Smooth muscle cell (in vitro differentiated cells): ENCODE measurements at regions not wholly inside any gene's neighbourhood (a gene's known extent, or its start where the extent isn't known, plus 50 kb on each side); places are given as distances from the start of the nearest gene placed in this dataset.

Experiments used
- DNase-seq: peaks from one replicate; lab custom pipeline; 2025; ENCODE audit not compliant: unreplicated experiment; lab: John Stamatoyannopoulos, UW
- H2AFZ ChIP-seq: fragments of 200-600 bp; sonication (generic); 2 replicates; pipeline ENCODE4 v1.6.0; 2016; ENCODE audit warnings: antibody characterized with exemption, low read depth, mild to moderate bottlenecking
- H3F3A ChIP-seq: fragments of 200-600 bp; sonication (generic); 2 replicates; pipeline ENCODE4 v1.6.0; 2017; ENCODE audit warnings: antibody characterized with exemption, low read depth
- H3K27ac ChIP-seq: fragments of 200-600 bp; sonication (generic); 2 replicates; pipeline ENCODE4 v1.5.1; 2016; ENCODE audit warnings: low read depth, mild to moderate bottlenecking
- H3K27me3 ChIP-seq: fragments of 200-600 bp; sonication (generic); 2 replicates; pipeline ENCODE4 v1.6.1; 2016; ENCODE audit warnings: low read depth, mild to moderate bottlenecking
- H3K36me3 ChIP-seq: fragments of 200-600 bp; sonication (generic); 2 replicates; pipeline ENCODE4 v1.5.1; 2016; ENCODE audit warnings: low read depth
- H3K4me1 ChIP-seq: fragments of 200-600 bp; sonication (generic); 2 replicates; pipeline ENCODE4 v1.5.1; 2016; ENCODE audit warnings: low read depth
- H3K4me2 ChIP-seq: fragments of 200-600 bp; sonication (generic); 2 replicates; pipeline ENCODE4 v1.6.0; 2016; ENCODE audit warnings: mild to moderate bottlenecking
- H3K4me3 ChIP-seq: fragments of 200-600 bp; sonication (generic); 2 replicates; pipeline ENCODE4 v1.5.1; 2016; ENCODE audit warnings: mild to moderate bottlenecking
- H3K79me2 ChIP-seq: fragments of 200-600 bp; sonication (generic); 2 replicates; pipeline ENCODE4 v1.6.0; 2016; ENCODE audit warnings: low read depth, mild to moderate bottlenecking
- H3K9ac ChIP-seq: fragments of 200-600 bp; sonication (generic); 2 replicates; pipeline ENCODE4 v1.6.0; 2016; ENCODE audit warnings: low read depth
- H3K9me3 ChIP-seq: fragments of 200-600 bp; sonication (generic); replicated peaks from 2 replicates; pipeline ENCODE4 v1.5.1; 2016; ENCODE audit warnings: low read depth
- H4K20me1 ChIP-seq: fragments of 200-600 bp; sonication (generic); 2 replicates; pipeline ENCODE4 v1.6.0; 2016; ENCODE audit warnings: low read depth
- CTCF ChIP-seq: fragments of 200-600 bp; sonication (generic); IDR thresholded peaks from 2 replicates; pipeline ENCODE4 v1.5.1; 2017; ENCODE audit warnings: borderline replicate concordance, mild to moderate bottlenecking, antibody characterized with exemption; ENCODE audit not compliant: insufficient read depth, poor library complexity, severe bottlenecking
- WGBS: methylation state at CpG from one replicate; pipeline ENCODE4 v1.1.7; 2016; ENCODE audit warnings: low lambda C conversion rate; 5-methylcytosine and 5-hydroxymethylcytosine counted together

- no peaks in the 10 kb centered on the region for H3K9me3 ChIP-seq
- H3K27ac ChIP-seq = no peak overlapping the region
- no peaks in the 10 kb centered on the region for H4K20me1 ChIP-seq
- H3K4me1 ChIP-seq = no peaks in the 10 kb centered on the region
- no peaks in the 10 kb centered on the region for H3K36me3 ChIP-seq
- WGBS = 94% methylated on average over 2 of the region's 2 CpGs
- no peak for DNase-seq
- no peak for TF ChIP-seq CTCF
- H3K27me3 ChIP-seq = no peaks in the 10 kb centered on the region
- no peak overlapping the region for H3K9ac ChIP-seq
- H3F3A ChIP-seq = no peaks in the 10 kb centered on the region
- no peak overlapping the region for H3K4me2 ChIP-seq
- no peak overlapping the region for H2AFZ ChIP-seq
- no peaks in the 10 kb centered on the region for H3K79me2 ChIP-seq
- no peak overlapping the region for H3K4me3 ChIP-seq
Measured at GRCh38 chr4:62881210-62881609, 1528.0 kb downstream of the TECRL start.

- Histone ChIP-seq H3F3A (no peaks in the 10 kb centered on the region), H3K79me2 (no peaks in the 10 kb centered on the region), H4K20me1 (no peaks in the 10 kb centered on the region), H3K27ac (no peak overlapping the region), H3K9me3 (no peaks in the 10 kb centered on the region), H3K4me2 (no peak overlapping the region), H3K36me3 (no peaks in the 10 kb centered on the region), H3K4me3 (no peak overlapping the region), H2AFZ (no peak overlapping the region), H3K4me1 (no peaks in the 10 kb centered on the region), H3K9ac (no peak overlapping the region), H3K27me3 (no peaks in the 10 kb centered on the region)
- no peak for DNase-seq
- no peak for TF ChIP-seq CTCF
- 92% methylated on average over 3 of the region's 3 CpGs for WGBS
Measured at GRCh38 chr4:62872856-62873255, 1536.4 kb downstream of the TECRL start.

GRCh38 chr4:62871078-62871477 lies 1538.2 kb downstream of the TECRL start:
- 4% methylated on average over 1 of the region's 1 CpG for WGBS
- Histone ChIP-seq H3K4me1 (no peaks in the 10 kb centered on the region), H3K79me2 (no peaks in the 10 kb centered on the region), H2AFZ (no peak overlapping the region), H3K27me3 (no peaks in the 10 kb centered on the region), H3F3A (no peaks in the 10 kb centered on the region), H4K20me1 (no peaks in the 10 kb centered on the region), H3K9ac (no peak overlapping the region), H3K27ac (no peak overlapping the region), H3K9me3 (no peaks in the 10 kb centered on the region), H3K4me2 (no peak overlapping the region), H3K36me3 (no peaks in the 10 kb centered on the region), H3K4me3 (no peak overlapping the region)
- no peak for TF ChIP-seq CTCF
- no peak for DNase-seq

- Histone ChIP-seq H3K27me3 (no peaks in the 10 kb centered on the region), H2AFZ (no peak overlapping the region), H3K4me2 (no peak overlapping the region), H3K4me1 (no peaks in the 10 kb centered on the region), H3K9me3 (no peaks in the 10 kb centered on the region), H3K9ac (no peak overlapping the region), H3K27ac (no peak overlapping the region), H3F3A (no peaks in the 10 kb centered on the region), H3K36me3 (no peaks in the 10 kb centered on the region), H3K4me3 (no peak overlapping the region), H4K20me1 (no peaks in the 10 kb centered on the region), H3K79me2 (no peaks in the 10 kb centered on the region)
- no peak for DNase-seq
- no peak for TF ChIP-seq CTCF
- 82% methylated on average over 3 of the region's 3 CpGs for WGBS
Measured at GRCh38 chr4:62870451-62870850, 1538.8 kb downstream of the TECRL start.
